ENCODE measurements at regions not wholly inside any gene's neighbourhood (a gene's known extent, or its start where the extent isn't known, plus 50 kb on each side); places are given as distances from the start of the nearest gene placed in this dataset.

- TF ChIP-seq CTCF (IDR thresholded peaks at IDR 0.05) = no peak
- no peak for TF ChIP-seq POLR2A (IDR thresholded peaks at IDR 0.05)
Measured at GRCh38 chr17:79311373-79311772, 236.7 kb downstream of the ENGASE start.
